ENCODE measurements at regions not wholly inside any gene's neighbourhood (a gene's known extent, or its start where the extent isn't known, plus 50 kb on each side); places are given as distances from the start of the nearest gene placed in this dataset.
"Not testable (repeated sequence)": the region's sequence is repeated elsewhere in the genome, so short reads cannot be mapped to it uniquely, and the experiment has no call there.

DNA sequence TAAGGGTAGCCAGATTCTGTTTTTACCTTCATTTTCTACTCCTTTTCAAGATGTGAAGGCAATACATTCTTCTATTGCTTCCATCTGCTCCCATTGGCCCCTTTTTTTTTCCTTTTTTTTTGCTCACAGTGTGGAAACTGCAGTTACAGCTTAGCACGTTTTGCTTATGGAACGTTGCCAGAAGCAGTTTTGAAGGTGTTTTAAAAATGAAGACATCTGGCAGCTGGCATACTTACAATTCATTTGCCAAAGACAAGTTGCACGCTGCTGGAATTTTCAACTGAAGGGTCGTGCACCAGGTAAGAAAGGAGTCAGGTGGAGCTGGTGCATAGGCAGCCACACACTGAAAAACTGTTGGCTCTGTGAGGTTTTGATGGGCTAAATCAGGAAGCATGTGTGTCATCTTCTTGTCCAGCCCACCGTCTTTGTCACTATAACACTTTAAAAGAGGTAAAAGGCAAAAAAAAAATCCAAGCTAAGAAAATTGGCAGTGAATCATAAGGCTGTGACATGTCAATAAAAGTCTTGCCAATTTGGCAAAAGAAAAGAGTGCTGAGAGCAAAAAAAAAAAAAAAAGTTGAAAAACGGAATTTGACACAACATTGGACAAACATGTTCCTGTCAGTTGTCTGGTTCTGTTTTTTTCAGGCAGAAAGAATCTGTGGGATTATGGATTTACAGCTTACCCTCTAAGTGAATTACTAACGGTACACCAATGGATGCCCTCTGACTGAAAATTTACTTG, 225.4 kb upstream of the SOX2 start:
- Histone ChIP-seq H3K4me2 (ENCODE audit: low read depth, low read length, poor library complexity, severe bottlenecking) (no peak overlapping the region), H3F3A (ENCODE audit: insufficient read depth) (no peaks in the 10 kb centered on the region), H2AFZ (ENCODE audit: low read depth, low read length, severe bottlenecking) (no peak overlapping the region), H4K20me1 (ENCODE audit: low read depth, low read length) (no peaks in the 10 kb centered on the region), H3K27me3 (ENCODE audit: low read length) (no peaks in the 10 kb centered on the region), H3K9me3 (ENCODE audit: insufficient read depth, low read length) (no peaks in the 10 kb centered on the region), H3K9me2 (replicated peaks; ENCODE audit: insufficient read depth, low read length) (no peaks in the 10 kb centered on the region), H3K27ac (ENCODE audit: low read depth, low read length) (no peak overlapping the region), H3K4me3 (ENCODE audit: insufficient read depth, low read length, poor library complexity, severe bottlenecking) (no peak overlapping the region), H3K9ac (ENCODE audit: low read length) (no peak overlapping the region), H3K36me3 (ENCODE audit: low read length) (no peaks in the 10 kb centered on the region), H3K79me2 (ENCODE audit: insufficient read depth, low read length) (no peaks in the 10 kb centered on the region)
- TF ChIP-seq, protein P1, sequence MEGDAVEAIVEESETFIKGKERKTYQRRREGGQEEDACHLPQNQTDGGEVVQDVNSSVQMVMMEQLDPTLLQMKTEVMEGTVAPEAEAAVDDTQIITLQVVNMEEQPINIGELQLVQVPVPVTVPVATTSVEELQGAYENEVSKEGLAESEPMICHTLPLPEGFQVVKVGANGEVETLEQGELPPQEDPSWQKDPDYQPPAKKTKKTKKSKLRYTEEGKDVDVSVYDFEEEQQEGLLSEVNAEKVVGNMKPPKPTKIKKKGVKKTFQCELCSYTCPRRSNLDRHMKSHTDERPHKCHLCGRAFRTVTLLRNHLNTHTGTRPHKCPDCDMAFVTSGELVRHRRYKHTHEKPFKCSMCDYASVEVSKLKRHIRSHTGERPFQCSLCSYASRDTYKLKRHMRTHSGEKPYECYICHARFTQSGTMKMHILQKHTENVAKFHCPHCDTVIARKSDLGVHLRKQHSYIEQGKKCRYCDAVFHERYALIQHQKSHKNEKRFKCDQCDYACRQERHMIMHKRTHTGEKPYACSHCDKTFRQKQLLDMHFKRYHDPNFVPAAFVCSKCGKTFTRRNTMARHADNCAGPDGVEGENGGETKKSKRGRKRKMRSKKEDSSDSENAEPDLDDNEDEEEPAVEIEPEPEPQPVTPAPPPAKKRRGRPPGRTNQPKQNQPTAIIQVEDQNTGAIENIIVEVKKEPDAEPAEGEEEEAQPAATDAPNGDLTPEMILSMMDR (IDR thresholded peaks at IDR 0.05; ENCODE audit: insufficient read depth, low read length, poor library complexity, severe bottlenecking), result no peak
- no peak for TF ChIP-seq EZH2phosphoT487 (conservative IDR thresholded peaks at IDR 0.05; ENCODE audit: low read length)

DNA sequence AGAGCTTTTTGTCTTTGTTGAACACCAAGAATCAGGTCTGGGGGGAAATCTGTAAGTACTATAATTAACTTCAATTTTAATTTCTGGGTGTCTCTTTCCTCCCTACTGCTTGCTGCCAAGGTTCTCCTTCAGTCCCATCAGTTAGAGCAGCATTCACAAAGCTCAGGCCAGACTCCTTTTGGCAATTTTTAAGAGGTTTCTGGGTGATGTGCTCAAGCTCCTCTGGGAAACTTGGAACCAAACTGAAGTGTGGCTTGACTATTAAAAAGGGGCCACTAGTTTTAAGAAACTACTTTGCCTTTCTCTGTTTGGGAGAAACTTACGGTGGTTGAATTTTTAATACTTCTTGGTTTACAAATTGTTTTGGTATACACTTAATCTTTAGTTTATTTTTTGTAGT, 227.7 kb upstream of the SOX2 start:
- no peaks in the 10 kb centered on the region for H3F3A ChIP-seq (ENCODE audit: insufficient read depth)
- no peak overlapping the region for H3K9ac ChIP-seq (ENCODE audit: low read length)
- H2AFZ ChIP-seq (ENCODE audit: low read depth, low read length, severe bottlenecking), result no peak overlapping the region
- H3K9me2 ChIP-seq (replicated peaks; ENCODE audit: insufficient read depth, low read length), result no peaks in the 10 kb centered on the region
- H3K27ac ChIP-seq (ENCODE audit: low read depth, low read length), result no peak overlapping the region
- no peaks in the 10 kb centered on the region for H4K20me1 ChIP-seq (ENCODE audit: low read depth, low read length)
- TF ChIP-seq, protein P1 (IDR thresholded peaks at IDR 0.05; ENCODE audit: insufficient read depth, low read length, poor library complexity, severe bottlenecking), result no peak
- no peak for TF ChIP-seq EZH2phosphoT487 (conservative IDR thresholded peaks at IDR 0.05; ENCODE audit: low read length)
- no peaks in the 10 kb centered on the region for H3K9me3 ChIP-seq (ENCODE audit: insufficient read depth, low read length)
- no peaks in the 10 kb centered on the region for H3K79me2 ChIP-seq (ENCODE audit: insufficient read depth, low read length)
- H3K4me2 ChIP-seq (ENCODE audit: low read depth, low read length, poor library complexity, severe bottlenecking), result no peak overlapping the region
- H3K36me3 ChIP-seq (ENCODE audit: low read length), result no peaks in the 10 kb centered on the region
- no peak overlapping the region for H3K4me3 ChIP-seq (ENCODE audit: insufficient read depth, low read length, poor library complexity, severe bottlenecking)
- no peaks in the 10 kb centered on the region for H3K27me3 ChIP-seq (ENCODE audit: low read length)

DNA sequence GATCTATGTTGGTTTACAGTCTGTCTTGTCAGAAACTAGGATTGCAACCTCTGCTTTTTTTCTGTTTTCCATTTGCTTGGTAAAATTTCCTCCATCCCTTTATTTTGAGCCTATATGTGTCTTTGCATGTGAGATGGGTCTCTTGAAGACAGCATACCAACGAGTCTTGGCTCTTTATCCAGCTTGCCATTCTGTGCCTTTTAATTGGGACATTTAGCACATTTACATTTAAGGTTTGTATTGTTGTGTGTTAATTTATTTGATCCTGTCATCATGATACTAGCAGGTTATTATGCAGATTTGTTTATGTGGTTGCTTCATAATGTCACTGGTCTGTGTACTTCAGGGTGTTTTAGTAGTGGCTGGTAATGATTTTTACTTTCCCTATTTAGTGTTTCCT, 236.6 kb upstream of the SOX2 start:
- H3K9me2 ChIP-seq (replicated peaks; ENCODE audit: insufficient read depth, low read length); H2AFZ ChIP-seq (ENCODE audit: low read depth, low read length, severe bottlenecking); H3K9ac ChIP-seq (ENCODE audit: low read length); H4K20me1 ChIP-seq (ENCODE audit: low read depth, low read length); H3K4me2 ChIP-seq (ENCODE audit: low read depth, low read length, poor library complexity, severe bottlenecking); H3F3A ChIP-seq (ENCODE audit: insufficient read depth); H3K4me3 ChIP-seq (ENCODE audit: insufficient read depth, low read length, poor library complexity, severe bottlenecking); H3K27me3 ChIP-seq (ENCODE audit: low read length); H3K27ac ChIP-seq (ENCODE audit: low read depth, low read length); H3K9me3 ChIP-seq (ENCODE audit: insufficient read depth, low read length); H3K79me2 ChIP-seq (ENCODE audit: insufficient read depth, low read length); H3K36me3 ChIP-seq (ENCODE audit: low read length): not testable (repeated sequence)

DNA sequence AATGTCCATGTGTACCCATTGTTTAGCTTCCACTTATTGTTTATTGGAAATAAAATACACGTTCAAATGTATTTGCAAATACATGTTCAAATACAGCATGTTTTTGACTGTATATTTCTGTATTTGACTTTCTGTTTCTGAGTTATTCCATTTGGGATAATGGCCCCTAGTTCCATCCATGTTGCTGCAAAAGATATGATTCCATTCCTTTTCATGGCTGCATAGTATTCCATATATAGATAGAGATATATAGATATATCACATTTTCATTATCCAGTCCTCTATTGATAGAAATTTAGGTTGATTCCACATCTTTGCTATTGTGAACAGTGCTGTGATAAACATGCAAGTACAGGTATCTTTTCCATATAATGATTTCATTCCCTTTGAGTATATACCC, 241.4 kb upstream of the SOX2 start:
- Histone ChIP-seq H4K20me1 (ENCODE audit: low read depth, low read length) (no peaks in the 10 kb centered on the region), H2AFZ (ENCODE audit: low read depth, low read length, severe bottlenecking) (no peak overlapping the region), H3K9me2 (replicated peaks; ENCODE audit: insufficient read depth, low read length) (no peaks in the 10 kb centered on the region), H3K79me2 (ENCODE audit: insufficient read depth, low read length) (no peaks in the 10 kb centered on the region), H3K4me3 (ENCODE audit: insufficient read depth, low read length, poor library complexity, severe bottlenecking) (no peak overlapping the region), H3K9ac (ENCODE audit: low read length) (no peak overlapping the region), H3K27me3 (ENCODE audit: low read length) (no peaks in the 10 kb centered on the region), H3K36me3 (ENCODE audit: low read length) (no peaks in the 10 kb centered on the region), H3K9me3 (ENCODE audit: insufficient read depth, low read length) (no peaks in the 10 kb centered on the region), H3K27ac (ENCODE audit: low read depth, low read length) (no peak overlapping the region), H3K4me2 (ENCODE audit: low read depth, low read length, poor library complexity, severe bottlenecking) (no peak overlapping the region), H3F3A (ENCODE audit: insufficient read depth) (no peaks in the 10 kb centered on the region)
- no peak for TF ChIP-seq EZH2phosphoT487 (conservative IDR thresholded peaks at IDR 0.05; ENCODE audit: low read length)
- TF ChIP-seq, protein P1 (IDR thresholded peaks at IDR 0.05; ENCODE audit: insufficient read depth, low read length, poor library complexity, severe bottlenecking), result no peak

Data from SU-DHL-6 (cell line).